Mesodermal cell (in vitro differentiated cells): ENCODE measurements at regions not wholly inside any gene's neighbourhood (a gene's known extent, or its start where the extent isn't known, plus 50 kb on each side); places are given as distances from the start of the nearest gene placed in this dataset.

Source experiments
- H3K27ac ChIP-seq: 2 replicates; pipeline ENCODE4 v1.7.0; 2013; ENCODE audit warnings: mild to moderate bottlenecking, low read depth, low read length, moderate library complexity; ENCODE audit not compliant: severe bottlenecking
- H3K36me3 ChIP-seq: 2 replicates; pipeline ENCODE4 v1.7.1; 2013; ENCODE audit warnings: mild to moderate bottlenecking, low read length, moderate library complexity; ENCODE audit not compliant: control insufficient read depth, insufficient read depth
- H3K4me1 ChIP-seq: one replicate; pipeline ENCODE4 v1.7.1; 2013; ENCODE audit warnings: mild to moderate bottlenecking, low read length; ENCODE audit not compliant: insufficient read depth, control insufficient read depth, poor library complexity, severe bottlenecking
- H3K4me3 ChIP-seq: 2 replicates; pipeline ENCODE4 v1.7.0; 2013; ENCODE audit warnings: low read length, control low read depth, mild to moderate bottlenecking; ENCODE audit not compliant: insufficient read depth, poor library complexity, severe bottlenecking; ENCODE audit errors: extremely low read depth
- H3K9me3 ChIP-seq: 2 replicates; pipeline ENCODE4 v1.7.1; 2013; ENCODE audit warnings: mild to moderate bottlenecking, low read length, moderate library complexity; ENCODE audit not compliant: control insufficient read depth
- WGBS, 2 experiments: methylation state at CpG; one replicate each; pipeline ENCODE4 v1.1.5; 2013; ENCODE audit warnings: missing lambda C conversion rate in 2 of 2; ENCODE audit not compliant: insufficient coverage in 2 of 2; 5-methylcytosine and 5-hydroxymethylcytosine counted together

- Histone ChIP-seq H3K27ac (no peak overlapping the region), H3K4me3 (no peak overlapping the region), H3K4me1 (peaks cover 12% of the 10 kb centered on the region), H3K9me3 (no peaks in the 10 kb centered on the region), H3K36me3 (no peaks in the 10 kb centered on the region)
- WGBS, 2 experiments = 84 to 100% methylated on average over 3 to 5 of the region's 6 CpGs
Measured at GRCh38 chr11:112761911-112762706, 199.1 kb upstream of the NCAM1 start.

- H3K9me3 ChIP-seq = no peaks in the 10 kb centered on the region
- 100% methylated on average over 1 of the region's 4 CpGs; no CpG with 5 or more reads in 1 of the 2 experiments for WGBS, 2 experiments
- peaks cover 12% of the 10 kb centered on the region for H3K4me1 ChIP-seq
- no peak overlapping the region for H3K27ac ChIP-seq
- no peaks in the 10 kb centered on the region for H3K36me3 ChIP-seq
- H3K4me3 ChIP-seq = no peak overlapping the region
Measured at GRCh38 chr11:112762707-112763090, 198.5 kb upstream of the NCAM1 start.

GRCh38 chr11:112765337-112765736, 195.9 kb upstream of the NCAM1 start:
- Histone ChIP-seq H3K9me3 (no peaks in the 10 kb centered on the region), H3K27ac (no peak overlapping the region), H3K4me1 (no peaks in the 10 kb centered on the region), H3K4me3 (no peak overlapping the region), H3K36me3 (no peaks in the 10 kb centered on the region)
- 89 to 91% methylated on average over 4 to 5 of the region's 5 CpGs for WGBS, 2 experiments

DNA sequence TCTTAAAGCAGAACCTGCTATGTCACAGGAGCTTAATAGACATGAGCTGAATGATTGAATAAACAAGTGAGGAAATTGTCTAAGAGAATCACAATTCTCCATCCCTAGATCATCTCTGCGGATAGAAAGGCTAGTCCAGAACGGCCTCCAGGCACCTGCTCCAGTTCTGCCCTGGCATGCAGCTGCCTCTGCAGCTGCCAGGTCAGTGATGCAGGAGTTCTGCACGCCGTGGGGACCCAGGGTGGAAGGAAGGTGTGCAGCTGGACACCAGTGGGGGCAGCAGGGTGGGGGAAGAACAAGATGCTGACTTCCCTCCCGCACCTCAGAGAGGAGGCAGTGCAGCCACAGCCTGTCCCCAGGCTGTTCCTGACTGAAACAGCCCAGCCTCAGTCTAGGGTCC, 192.1 kb upstream of the NCAM1 start:
- no peak overlapping the region for H3K27ac ChIP-seq
- H3K9me3 ChIP-seq = no peaks in the 10 kb centered on the region
- H3K4me1 ChIP-seq = no peaks in the 10 kb centered on the region
- WGBS, 2 experiments = 77 to 93% methylated on average over 3 of the region's 5 CpGs
- no peak overlapping the region for H3K4me3 ChIP-seq
- H3K36me3 ChIP-seq = no peaks in the 10 kb centered on the region

DNA sequence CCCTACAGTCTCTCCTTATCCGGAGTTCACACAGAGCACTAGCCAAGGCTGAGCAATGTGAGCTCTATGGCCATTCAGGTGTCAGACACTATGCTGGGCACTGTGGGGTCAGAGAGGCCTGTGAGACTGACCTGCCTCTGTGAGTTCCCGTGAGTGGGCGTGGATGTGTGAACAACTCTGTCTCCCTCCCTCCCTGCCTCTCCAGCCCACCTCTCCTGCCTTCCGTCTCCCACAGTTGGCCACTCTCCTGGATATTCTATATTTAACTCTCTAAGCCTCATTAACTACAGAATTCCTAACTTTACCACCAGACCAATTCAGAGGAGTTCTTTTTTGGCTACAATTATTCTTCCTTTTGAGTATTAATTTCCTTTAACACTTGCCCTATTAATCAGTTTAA, 191.6 kb upstream of the NCAM1 start:
- H3K4me3 ChIP-seq = no peak overlapping the region
- no peaks in the 10 kb centered on the region for H3K4me1 ChIP-seq
- 86 to 91% methylated on average over 4 of the region's 4 CpGs for WGBS, 2 experiments
- no peaks in the 10 kb centered on the region for H3K36me3 ChIP-seq
- H3K27ac ChIP-seq = no peak overlapping the region
- H3K9me3 ChIP-seq = no peaks in the 10 kb centered on the region

- 73 to 75% methylated on average over 3 to 4 of the region's 5 CpGs for WGBS, 2 experiments
- peaks cover 2% of the 10 kb centered on the region for H3K4me1 ChIP-seq
- H3K36me3 ChIP-seq = no peaks in the 10 kb centered on the region
- H3K9me3 ChIP-seq = no peaks in the 10 kb centered on the region
- H3K4me3 ChIP-seq = no peak overlapping the region
- no peak overlapping the region for H3K27ac ChIP-seq
Measured at GRCh38 chr11:112770033-112770432, 191.2 kb upstream of the NCAM1 start.

- 100% methylated on average over 3 of the region's 3 CpGs; no CpG with 5 or more reads in 1 of the 2 experiments for WGBS, 2 experiments
- Histone ChIP-seq H3K36me3 (no peaks in the 10 kb centered on the region), H3K9me3 (no peaks in the 10 kb centered on the region), H3K4me1 (peaks cover 2% of the 10 kb centered on the region), H3K4me3 (no peak overlapping the region), H3K27ac (no peak overlapping the region)
Measured at GRCh38 chr11:112770487-112770886, 190.7 kb upstream of the NCAM1 start.

GRCh38 chr11:112771851-112772250, 189.4 kb upstream of the NCAM1 start:
- no peak overlapping the region for H3K4me3 ChIP-seq
- WGBS, 2 experiments = no CpG with 5 or more reads among the region's 2 CpGs
- no peak overlapping the region for H3K27ac ChIP-seq
- peaks cover 2% of the 10 kb centered on the region for H3K4me1 ChIP-seq
- no peaks in the 10 kb centered on the region for H3K9me3 ChIP-seq
- H3K36me3 ChIP-seq = no peaks in the 10 kb centered on the region

DNA sequence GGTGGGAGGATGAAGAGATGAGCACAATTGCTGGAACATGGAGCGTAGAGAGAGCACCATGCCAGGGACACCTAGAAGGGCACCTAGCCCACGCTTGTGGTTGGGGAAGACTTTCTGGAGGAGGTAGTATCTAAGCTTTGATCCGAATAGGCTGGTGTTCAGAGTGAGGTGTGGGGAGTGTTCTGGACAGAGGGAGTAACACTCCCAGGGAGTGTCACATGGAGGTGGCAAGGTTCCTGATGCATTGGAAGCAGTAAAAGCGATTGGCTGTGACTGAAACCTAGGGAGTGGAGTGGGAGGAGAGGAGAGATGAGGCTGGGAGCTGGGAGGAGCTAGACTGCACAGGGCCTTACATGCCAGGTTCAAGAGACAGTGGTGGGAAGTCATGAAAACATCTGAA, 188.0 kb upstream of the NCAM1 start:
- peaks cover 6% of the 10 kb centered on the region for H3K4me1 ChIP-seq
- H3K9me3 ChIP-seq = no peaks in the 10 kb centered on the region
- 94 to 95% methylated on average over 4 of the region's 4 CpGs for WGBS, 2 experiments
- H3K4me3 ChIP-seq = no peak overlapping the region
- no peak overlapping the region for H3K27ac ChIP-seq
- H3K36me3 ChIP-seq = no peaks in the 10 kb centered on the region

- no peak overlapping the region for H3K4me3 ChIP-seq
Measured at GRCh38 chr11:112776834-112777233, 184.4 kb upstream of the NCAM1 start.

DNA sequence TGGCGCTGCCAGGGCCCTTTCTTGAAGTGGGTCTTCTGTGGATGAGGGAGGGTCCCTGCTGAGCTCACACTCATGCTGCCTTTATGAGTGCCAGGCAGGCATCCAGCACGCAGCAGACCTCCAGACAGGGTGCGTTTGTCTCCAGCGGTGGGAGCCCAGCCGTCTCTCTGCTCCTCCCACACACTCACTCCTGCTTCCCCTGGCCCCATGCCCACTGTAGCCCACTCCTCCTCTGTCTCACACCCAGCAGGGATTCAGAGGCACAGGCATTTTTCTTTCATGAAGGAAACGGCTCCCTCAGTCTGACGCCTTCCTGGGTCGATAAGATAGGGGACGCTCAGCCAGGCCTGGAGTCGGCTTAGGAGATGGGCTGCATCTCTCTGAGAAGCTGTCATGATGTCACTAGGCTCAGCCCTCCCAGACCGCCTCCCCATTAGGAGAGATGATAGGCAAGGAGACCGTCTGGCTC, 183.9 kb upstream of the NCAM1 start:
- WGBS, 2 experiments = 36 to 41% methylated on average over 5 to 10 of the region's 12 CpGs
- Histone ChIP-seq H3K36me3 (no peaks in the 10 kb centered on the region), H3K4me3 (no peak overlapping the region), H3K4me1 (peaks cover 14% of the 10 kb centered on the region), H3K9me3 (no peaks in the 10 kb centered on the region), H3K27ac (peak overlapping the region; percentile 43)

More at GRCh38 chr11:112776834-112777233, 184.4 kb upstream of the NCAM1 start:
- H3K4me1 ChIP-seq = peaks cover 14% of the 10 kb centered on the region
- H3K36me3 ChIP-seq = no peaks in the 10 kb centered on the region
- H3K27ac ChIP-seq = peak overlapping the region; percentile 43
- H3K9me3 ChIP-seq = no peaks in the 10 kb centered on the region
- 94 to 100% methylated on average over 3 to 4 of the region's 5 CpGs for WGBS, 2 experiments
